H1 (cell line): ENCODE measurements at regions not wholly inside any gene's neighbourhood (a gene's known extent, or its start where the extent isn't known, plus 50 kb on each side); places are given as distances from the start of the nearest gene placed in this dataset.

Experiments
- EZH2 ChIP-seq: fragments of 200-600 bp; sonication (generic); IDR thresholded peaks from 2 replicates; pipeline ENCODE4 v1.7.1; 2012; ENCODE audit warnings: low read depth, mild to moderate bottlenecking, moderate library complexity, low read length, inconsistent platforms; ENCODE audit not compliant: severe bottlenecking
- NRF1 ChIP-seq: IDR thresholded peaks from 2 replicates; pipeline ENCODE4 v1.6.1; 2011; ENCODE audit warnings: mild to moderate bottlenecking, low read depth, low read length, improper control_type of control experiment
- TF ChIP-seq, protein P1 (sequence below): IDR thresholded peaks from 2 replicates; pipeline ENCODE4 v1.6.1; 2011; ENCODE audit warnings: low read depth, mild to moderate bottlenecking, low read length; ENCODE audit not compliant: insufficient read depth

DNA sequence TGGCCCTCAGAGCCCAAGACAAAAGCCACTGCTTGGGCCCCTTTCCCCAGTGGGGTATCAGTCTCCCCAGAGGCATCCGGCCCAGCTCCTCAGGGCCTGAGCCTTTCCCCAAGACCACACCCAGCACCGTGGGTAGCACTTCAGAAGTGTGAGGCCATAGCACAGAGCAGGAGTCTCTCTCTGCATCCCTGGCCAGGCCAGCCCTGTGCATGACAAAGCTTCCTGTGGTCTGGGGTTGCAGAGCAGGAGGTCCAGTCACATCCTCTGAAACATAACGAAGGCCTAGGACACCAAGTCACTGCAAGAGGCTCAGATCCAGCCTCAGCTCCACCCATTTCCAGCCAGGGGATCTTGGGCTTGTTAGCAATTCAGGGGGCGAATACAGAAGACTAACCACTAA lies 56.8 kb upstream of the ZNF423 start (continued):
- TF ChIP-seq EZH2 (no peak), NRF1 (no peak)
- TF ChIP-seq, protein P1, sequence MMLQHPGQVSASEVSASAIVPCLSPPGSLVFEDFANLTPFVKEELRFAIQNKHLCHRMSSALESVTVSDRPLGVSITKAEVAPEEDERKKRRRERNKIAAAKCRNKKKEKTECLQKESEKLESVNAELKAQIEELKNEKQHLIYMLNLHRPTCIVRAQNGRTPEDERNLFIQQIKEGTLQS, result no peak
- TF ChIP-seq, all 59 proteins: peak for 0
